ENCODE measurements at regions not wholly inside any gene's neighbourhood (a gene's known extent, or its start where the extent isn't known, plus 50 kb on each side); places are given as distances from the start of the nearest gene placed in this dataset.
"Not testable (repeated sequence)": the region's sequence is repeated elsewhere in the genome, so short reads cannot be mapped to it uniquely, and the experiment has no call there.

DNA sequence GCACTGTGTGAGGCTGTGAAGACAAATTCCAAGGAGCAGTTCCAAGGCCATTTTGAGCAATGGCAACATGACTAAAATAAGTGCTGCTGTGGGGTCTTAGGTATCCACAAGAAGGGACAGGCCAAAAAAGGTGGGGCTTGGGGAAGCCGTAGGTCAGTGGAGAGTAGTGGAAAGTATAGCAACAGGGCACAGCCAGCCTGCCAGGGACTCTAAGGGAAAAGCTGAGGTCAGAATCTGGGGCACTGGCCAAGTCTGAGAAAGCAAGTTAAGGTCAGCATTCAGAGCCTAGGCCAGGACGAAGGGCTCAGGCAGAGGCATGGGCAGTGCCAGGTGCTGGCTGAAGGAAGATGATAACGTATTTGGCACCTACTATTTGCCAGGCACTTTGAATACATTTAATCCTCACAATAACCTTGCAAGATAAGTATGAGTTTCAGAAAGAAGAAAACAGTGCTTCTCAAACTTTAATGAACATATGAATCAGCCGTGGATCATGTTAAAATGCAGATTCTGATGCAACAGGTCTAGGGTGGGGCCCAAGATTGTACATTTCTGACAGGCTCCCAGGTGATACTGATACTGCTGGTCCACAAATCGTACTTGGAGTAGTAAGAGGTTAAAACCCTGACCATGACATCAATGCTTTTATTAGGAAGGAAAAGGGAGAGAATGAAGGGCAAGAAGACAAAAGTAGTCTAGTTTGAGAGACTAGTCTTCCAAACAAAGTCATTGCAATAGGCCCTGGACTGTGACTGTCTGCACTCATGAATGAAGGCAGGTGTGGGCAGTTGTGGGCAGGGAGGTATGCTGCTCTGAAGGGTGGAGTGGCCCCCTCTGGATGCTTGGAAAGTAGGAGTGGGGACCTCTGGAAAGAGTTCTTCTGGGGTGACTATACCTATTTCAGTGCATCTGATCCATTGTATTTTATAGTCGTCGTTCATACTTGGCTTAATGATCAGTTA, 106.3 kb upstream of the ANKRD28 start:
- DNase-seq = no peak

DNA sequence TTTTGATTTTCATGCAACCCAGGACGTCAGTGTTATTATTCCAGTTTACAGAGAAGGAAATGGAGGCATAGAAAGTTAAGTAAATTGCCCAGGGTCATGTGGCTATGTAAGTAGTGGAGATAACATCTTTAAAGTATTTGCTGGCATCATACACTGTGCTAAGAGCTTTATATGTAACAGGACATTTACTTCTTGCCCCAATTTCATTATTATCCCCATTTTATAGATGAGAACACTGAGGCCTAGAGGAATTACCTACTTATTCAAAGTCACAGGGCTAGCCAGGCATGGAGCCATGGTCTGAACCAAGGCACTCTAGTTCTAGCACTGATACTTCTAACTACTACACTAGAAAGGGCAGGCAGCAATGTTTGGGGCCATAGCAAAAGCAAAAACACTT, 107.3 kb upstream of the ANKRD28 start:
- DNase-seq = no peak

GRCh38 chr3:15907403-15907802, 109.6 kb upstream of the ANKRD28 start:
- not testable (repeated sequence) for DNase-seq

DNA sequence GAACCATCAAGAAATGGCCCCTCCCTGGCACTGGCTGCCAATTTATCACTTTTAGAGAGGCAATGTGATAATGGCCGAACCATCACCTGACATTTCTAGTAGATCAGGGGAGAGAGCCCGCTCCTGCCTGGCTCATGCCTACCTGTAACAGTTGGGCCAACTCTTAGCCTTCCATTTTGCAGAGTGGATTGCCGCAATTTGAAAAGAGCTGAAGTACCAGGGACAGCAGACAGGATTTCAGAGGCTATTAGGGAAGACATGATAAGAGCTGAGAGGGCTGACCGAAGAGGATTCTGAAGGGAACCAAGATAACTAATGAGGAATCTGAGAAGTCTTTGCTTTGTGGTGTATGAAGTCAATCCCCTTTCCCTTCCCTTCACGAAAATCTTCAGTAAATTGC, 121.2 kb upstream of the ANKRD28 start:
- DNase-seq = no peak

- no peak for DNase-seq
These were observed 122.2 kb upstream of the ANKRD28 start for GRCh38 chr3:15919971-15920370.

- no peak for DNase-seq
These were observed 126.0 kb upstream of the ANKRD28 start for GRCh38 chr3:15923640-15924405.

DNA sequence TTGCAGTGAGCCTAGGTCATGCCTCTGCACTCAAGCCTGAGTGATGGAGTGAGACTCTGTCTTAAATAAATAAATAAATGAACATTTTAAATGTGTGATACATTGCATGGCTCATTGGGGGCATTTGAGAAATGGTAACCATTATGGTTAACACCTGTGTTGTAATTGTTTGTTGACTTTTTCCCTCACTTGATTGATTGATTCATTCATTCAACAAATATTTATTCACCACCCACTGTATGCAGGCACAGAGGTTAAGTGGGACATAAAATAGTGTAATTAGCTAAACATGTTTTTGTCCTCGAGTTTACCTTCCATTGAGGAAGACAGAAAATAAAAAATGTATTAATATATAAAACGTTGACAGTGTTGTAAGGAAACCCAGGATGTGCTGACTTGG, 127.1 kb upstream of the ANKRD28 start:
- DNase-seq = no peak

GRCh38 chr3:15926871-15927270, 129.1 kb upstream of the ANKRD28 start:
- DNase-seq = no peak

DNA sequence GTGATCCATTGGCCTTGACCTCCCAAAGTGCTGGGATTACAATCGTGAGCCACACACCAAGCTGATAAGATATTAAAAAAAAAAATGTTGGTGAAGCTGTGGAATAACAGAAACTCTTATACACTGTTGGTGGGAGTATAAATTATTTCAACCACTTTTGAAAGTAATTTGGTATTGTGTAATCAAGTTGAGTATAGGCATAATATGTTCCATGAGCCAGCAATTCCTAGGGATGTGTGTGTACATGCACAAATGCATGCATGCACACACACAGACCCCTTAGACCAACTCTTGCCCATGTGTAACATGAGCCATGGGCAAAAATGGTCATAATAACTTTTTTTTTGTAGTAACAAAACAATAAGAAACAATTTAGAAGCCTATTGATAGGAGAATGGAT, 130.2 kb upstream of the ANKRD28 start:
- no peak for DNase-seq

DNA sequence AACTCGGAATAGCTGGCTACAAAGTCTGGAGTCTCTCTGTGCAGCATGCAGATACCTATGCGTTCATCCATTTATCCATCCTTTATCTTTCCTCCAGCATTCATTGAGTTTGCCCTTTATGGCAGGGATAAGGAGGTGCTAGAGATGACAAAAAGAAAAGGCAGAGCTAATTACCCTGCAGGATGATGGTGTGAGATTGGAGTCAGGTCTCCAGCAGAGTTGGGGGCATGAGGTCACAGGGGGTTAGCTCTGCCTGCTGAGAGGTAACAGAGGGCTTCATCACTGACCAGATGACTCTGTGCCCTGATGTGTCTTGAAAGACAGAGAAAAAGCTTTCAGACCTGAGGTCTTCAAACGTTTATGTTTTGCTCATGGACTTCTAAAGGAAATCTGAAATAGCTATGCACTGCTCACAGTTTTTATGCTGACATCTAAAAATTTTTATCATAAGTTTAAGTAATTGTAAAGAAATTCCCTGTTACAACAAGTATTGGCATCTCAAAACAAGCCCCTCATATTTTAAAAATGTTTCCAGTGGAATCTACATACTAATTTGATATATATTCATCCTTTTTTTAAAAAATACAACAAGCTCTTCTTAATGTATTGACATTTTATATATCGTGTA, 132.3 kb upstream of the ANKRD28 start:
- no peak for DNase-seq

DNA sequence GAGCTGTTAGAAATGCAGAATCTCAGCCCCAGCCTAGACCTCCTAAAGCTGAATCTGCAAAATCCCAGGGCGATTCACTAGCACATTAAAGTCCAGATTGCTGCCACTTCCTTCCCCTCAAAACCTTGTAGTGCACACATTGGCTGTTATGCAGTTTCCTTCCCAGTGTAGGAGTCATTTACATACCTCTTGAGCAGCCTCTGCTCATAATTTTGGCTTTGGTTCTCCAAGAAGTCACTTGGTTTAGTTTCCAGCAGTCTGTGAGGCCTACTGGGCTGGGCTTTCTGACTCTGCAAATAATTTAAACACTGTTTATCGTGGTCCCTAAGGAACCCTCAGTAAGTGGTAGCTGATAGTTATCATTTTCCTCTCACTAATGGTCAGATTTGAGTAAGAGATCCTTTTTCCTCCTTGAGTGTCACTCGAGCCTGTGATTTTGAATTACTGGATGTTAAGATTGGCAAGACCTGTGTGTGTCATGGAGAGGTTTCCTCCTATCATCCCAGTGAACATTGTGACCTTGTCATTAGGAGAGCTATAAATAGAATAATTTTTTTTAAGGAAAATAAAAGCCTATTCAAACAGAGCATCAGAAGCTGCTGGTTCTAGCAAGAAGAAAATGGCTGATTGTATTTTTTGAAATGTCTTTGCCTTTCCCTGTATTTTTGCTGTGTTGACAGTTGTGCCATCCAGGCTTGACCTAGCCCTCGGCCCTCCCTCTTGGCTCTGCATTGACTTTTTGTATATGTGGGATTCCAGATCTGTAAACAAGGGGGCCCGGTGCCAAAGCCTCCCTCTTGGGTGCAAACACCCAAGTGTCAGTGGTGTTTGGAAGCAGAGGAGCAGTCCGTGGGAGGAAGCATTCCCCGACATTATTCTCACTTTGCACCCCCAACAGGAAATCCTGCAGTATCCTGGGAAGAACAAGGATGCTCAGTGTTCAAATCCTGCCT, 134.8 kb upstream of the ANKRD28 start:
- DNase-seq = no peak

GRCh38 chr3:15933439-15934139, 135.8 kb upstream of the ANKRD28 start:
- DNase-seq = no peak

- no peak for DNase-seq
These were observed 136.8 kb upstream of the ANKRD28 start for GRCh38 chr3:15934389-15935195.

DNA sequence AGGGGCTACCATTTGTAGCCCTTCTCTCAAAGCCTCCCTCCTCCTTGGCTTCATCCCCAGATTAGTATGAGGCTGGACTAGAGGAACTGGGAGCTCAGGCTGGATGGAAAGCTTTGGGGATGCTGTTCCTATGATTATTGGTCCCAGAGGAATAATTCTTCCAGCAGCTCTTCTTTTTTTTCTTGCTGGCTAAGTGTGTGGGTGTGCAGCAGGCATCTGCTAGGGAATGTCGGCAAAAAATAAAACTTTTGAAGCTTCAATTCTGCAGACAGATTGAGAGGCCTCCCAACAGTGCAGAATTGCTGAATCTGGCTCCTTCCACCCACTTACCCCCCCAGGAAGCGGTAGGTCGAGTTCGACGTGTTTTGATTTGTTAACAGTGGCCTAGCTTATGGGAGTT, 138.5 kb upstream of the ANKRD28 start:
- DNase-seq = no peak

- no peak for DNase-seq
These were observed 142.9 kb upstream of the ANKRD28 start for GRCh38 chr3:15940641-15941040.

- DNase-seq = not testable (repeated sequence)
These were observed 143.7 kb upstream of the ANKRD28 start for GRCh38 chr3:15941457-15941856.

GRCh38 chr3:15941958-15942357, 144.2 kb upstream of the ANKRD28 start:
- DNase-seq = no peak

- no peak for DNase-seq
These were observed 144.7 kb upstream of the ANKRD28 start for GRCh38 chr3:15942462-15942861.

DNA sequence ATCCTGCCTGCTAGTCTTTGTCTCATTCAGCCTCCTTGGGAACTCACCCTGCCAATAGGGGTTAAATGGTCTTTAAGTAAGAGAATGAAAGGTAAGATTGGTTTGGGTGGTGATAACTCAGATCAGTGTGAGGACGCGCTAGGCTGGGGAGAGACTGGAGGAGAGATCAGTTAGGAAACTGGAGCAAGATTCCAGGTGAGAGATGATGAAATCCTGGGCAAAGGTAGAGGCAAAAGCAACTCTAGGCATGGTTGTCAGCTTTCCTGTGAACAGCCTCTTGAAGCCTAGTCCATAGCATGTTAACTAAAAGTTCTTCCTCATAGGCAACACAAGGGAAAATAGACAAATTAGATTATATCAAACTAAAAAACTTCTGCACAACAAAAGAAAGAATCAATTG, 145.2 kb upstream of the ANKRD28 start:
- no peak for DNase-seq

GRCh38 chr3:15948388-15948787, 150.6 kb upstream of the ANKRD28 start:
- no peak for DNase-seq

All from KG1 (cell line).